NCI-H446 (cell line): ENCODE measurements at regions not wholly inside any gene's neighbourhood (a gene's known extent, or its start where the extent isn't known, plus 50 kb on each side); places are given as distances from the start of the nearest gene placed in this dataset.
"Not testable (repeated sequence)": the region's sequence is repeated elsewhere in the genome, so short reads cannot be mapped to it uniquely, and the experiment has no call there.

Source experiments
- DNase-seq, 2 experiments: peaks; one replicate each; lab custom pipeline; 2025; lab: John Stamatoyannopoulos, UW

GRCh38 chr12:68425998-68426397 is 93.8 kb upstream of the MDM1 start:
- no peak for DNase-seq

GRCh38 chr12:68428211-68428610 is 96.0 kb upstream of the MDM1 start:
- DNase-seq: no peak

GRCh38 chr12:68428724-68429501 is 96.8 kb upstream of the MDM1 start:
- DNase-seq: no peak

GRCh38 chr12:68429696-68430095 is 97.5 kb upstream of the MDM1 start:
- DNase-seq: no peak

- DNase-seq: no peak
These were observed 99.6 kb upstream of the MDM1 start for GRCh38 chr12:68431786-68432185.

GRCh38 chr12:68432622-68433021 is 100.5 kb upstream of the MDM1 start:
- no peak for DNase-seq

GRCh38 chr12:68434391-68435298 is 102.5 kb upstream of the MDM1 start:
- DNase-seq: no peak

GRCh38 chr12:68435299-68435637 is 103.1 kb upstream of the MDM1 start:
- DNase-seq: no peak

GRCh38 chr12:68435816-68436215 is 103.7 kb upstream of the MDM1 start:
- no peak for DNase-seq

- no peak for DNase-seq
These were observed 106.4 kb upstream of the MDM1 start for GRCh38 chr12:68438601-68439000.

GRCh38 chr12:68439368-68440045 is 107.3 kb upstream of the MDM1 start:
- DNase-seq: no peak

- no peak for DNase-seq
These were observed 108.0 kb upstream of the MDM1 start for GRCh38 chr12:68440068-68440581.

- DNase-seq: no peak
These were observed 109.0 kb upstream of the MDM1 start for GRCh38 chr12:68441167-68441566.

GRCh38 chr12:68442353-68442972 is 110.3 kb upstream of the MDM1 start:
- DNase-seq: not testable (repeated sequence)

GRCh38 chr12:68443695-68444094 is 111.5 kb upstream of the MDM1 start:
- DNase-seq: not testable (repeated sequence)

- DNase-seq: no peak
These were observed 113.7 kb upstream of the MDM1 start for GRCh38 chr12:68445824-68446223.

- no peak for DNase-seq
These were observed 114.2 kb upstream of the MDM1 start for GRCh38 chr12:68446384-68446783.

GRCh38 chr12:68446901-68447796 is 115.0 kb upstream of the MDM1 start:
- DNase-seq: no peak

- DNase-seq: no peak
These were observed 115.7 kb upstream of the MDM1 start for GRCh38 chr12:68447797-68448260.

GRCh38 chr12:68449196-68449595 is 117.0 kb upstream of the MDM1 start:
- no peak for DNase-seq

- no peak for DNase-seq
These were observed 118.7 kb upstream of the MDM1 start for GRCh38 chr12:68450947-68451260.
